Body of pancreas (tissue), 4 donors: ENCODE measurements at regions not wholly inside any gene's neighbourhood (a gene's known extent, or its start where the extent isn't known, plus 50 kb on each side); places are given as distances from the start of the nearest gene placed in this dataset.

Experiments used
- ATAC-seq: fragments of 150-250 bp; one replicate; pipeline ENCODE4 v1.9.1; 2016
- DNase-seq, 4 donors: peaks; one replicate each; pipeline ENCODE4 v3.0.0-alpha.2; 2019
- H3K27ac ChIP-seq, 4 donors: fragments of 200-600 bp; sonication (generic); 1 replicate in 3 of 4; 2 replicates in 1 of 4; pipeline versions ENCODE4 v1.5.1 to v1.6.1; 2016 to 2019; ENCODE audit warnings: mild to moderate bottlenecking in 1 of 4, mixed read lengths in 1 of 4, moderate library complexity in 1 of 4
- H3K27me3 ChIP-seq, 2 donors: fragments of 200-600 bp; sonication (generic); one replicate each; pipeline ENCODE4 v1.6.0; 2016; ENCODE audit warnings: mild to moderate bottlenecking in 1 of 2
- H3K36me3 ChIP-seq, 2 donors: fragments of 200-600 bp; sonication (generic); replicated peaks in 1 of 2; 2 replicates each; pipeline ENCODE4 v1.5.1; 2016; ENCODE audit warnings: low read depth in 2 of 2; ENCODE audit not compliant: insufficient read depth in 1 of 2
- H3K4me1 ChIP-seq: fragments of 200-600 bp; sonication (generic); one replicate; pipeline ENCODE4 v1.6.0; 2016
- H3K4me3 ChIP-seq, 2 donors: fragments of 200-600 bp; sonication (generic); 1 replicate in 1 of 2; 2 replicates in 1 of 2; pipeline ENCODE4 v1.5.1; 2016 to 2019
- H3K9me3 ChIP-seq, 3 donors: fragments of 200-600 bp; sonication (generic); 1 replicate in 2 of 3; 2 replicates in 1 of 3; pipeline ENCODE4 v1.5.1; 2016
- POLR2A ChIP-seq, 3 donors: fragments of 450-650 bp; IDR thresholded peaks; one replicate each; pipeline ENCODE4 v1.6.1; 2016; ENCODE audit warnings: antibody characterized with exemption in 3 of 3, mild to moderate bottlenecking in 2 of 3
- WGBS, 2 donors: methylation state at CpG; one replicate each; pipeline ENCODE4 v1.1.5; 2017; 5-methylcytosine and 5-hydroxymethylcytosine counted together
- intact Hi-C: fragments of 100-400 bp; cut with DNase I; formaldehyde crosslinking; loops from one replicate; pipeline ENCODE4 v1.15.1; 2023
- TF ChIP-seq, protein P1 (sequence below), 7 experiments: fragments of 450-650 bp in 4 of 7; fragments of 200-600 bp in 3 of 7; sonication (generic) in 3 of 7; IDR thresholded peaks; one replicate each; pipeline ENCODE4 v1.5.1; 2016 to 2019; ENCODE audit warnings: antibody characterized with exemption in 7 of 7

GRCh38 chr21:18914570-18914969 is 511.0 kb upstream of the TMPRSS15 start:
- Histone ChIP-seq H3K4me3 (no peak overlapping the region), H3K27ac (no peak overlapping the region), H3K4me1 (no peaks in the 10 kb centered on the region), H3K9me3 (no peaks in the 10 kb centered on the region), H3K36me3 (no peaks in the 10 kb centered on the region), H3K27me3 (no peaks in the 10 kb centered on the region)
- WGBS, 2 donors: 82 to 86% methylated on average over 2 of the region's 2 CpGs
- no peak for DNase-seq
- intact Hi-C loops: no loop called here
- ATAC-seq: no peak
- TF ChIP-seq, protein P1, sequence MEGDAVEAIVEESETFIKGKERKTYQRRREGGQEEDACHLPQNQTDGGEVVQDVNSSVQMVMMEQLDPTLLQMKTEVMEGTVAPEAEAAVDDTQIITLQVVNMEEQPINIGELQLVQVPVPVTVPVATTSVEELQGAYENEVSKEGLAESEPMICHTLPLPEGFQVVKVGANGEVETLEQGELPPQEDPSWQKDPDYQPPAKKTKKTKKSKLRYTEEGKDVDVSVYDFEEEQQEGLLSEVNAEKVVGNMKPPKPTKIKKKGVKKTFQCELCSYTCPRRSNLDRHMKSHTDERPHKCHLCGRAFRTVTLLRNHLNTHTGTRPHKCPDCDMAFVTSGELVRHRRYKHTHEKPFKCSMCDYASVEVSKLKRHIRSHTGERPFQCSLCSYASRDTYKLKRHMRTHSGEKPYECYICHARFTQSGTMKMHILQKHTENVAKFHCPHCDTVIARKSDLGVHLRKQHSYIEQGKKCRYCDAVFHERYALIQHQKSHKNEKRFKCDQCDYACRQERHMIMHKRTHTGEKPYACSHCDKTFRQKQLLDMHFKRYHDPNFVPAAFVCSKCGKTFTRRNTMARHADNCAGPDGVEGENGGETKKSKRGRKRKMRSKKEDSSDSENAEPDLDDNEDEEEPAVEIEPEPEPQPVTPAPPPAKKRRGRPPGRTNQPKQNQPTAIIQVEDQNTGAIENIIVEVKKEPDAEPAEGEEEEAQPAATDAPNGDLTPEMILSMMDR (IDR thresholded peaks at IDR 0.05): no peak
- no peak for TF ChIP-seq POLR2A (IDR thresholded peaks at IDR 0.05)

DNA sequence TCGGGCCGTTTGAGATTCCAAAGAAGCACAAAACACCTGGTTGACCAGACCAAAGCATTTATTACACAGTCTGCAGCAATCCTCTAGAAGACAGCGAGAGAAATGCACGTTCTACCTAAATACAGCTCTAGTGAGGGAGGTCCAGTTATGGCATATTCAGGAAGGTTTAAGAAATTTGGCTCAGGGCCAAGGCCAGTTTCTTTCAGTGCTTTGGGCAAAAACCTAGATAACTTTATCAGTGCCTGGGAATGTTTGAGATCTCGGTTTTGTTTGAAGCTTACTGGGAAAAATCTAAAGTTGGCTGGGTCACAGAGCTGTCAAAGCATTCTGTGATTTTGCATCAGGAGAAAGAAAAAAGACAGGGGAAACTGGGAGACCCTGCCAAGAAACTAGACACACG is 514.0 kb upstream of the TMPRSS15 start:
- Histone ChIP-seq H3K4me3 (no peak overlapping the region), H3K27ac (no peak overlapping the region), H3K27me3 (no peaks in the 10 kb centered on the region), H3K9me3 (no peaks in the 10 kb centered on the region), H3K36me3 (no peaks in the 10 kb centered on the region), H3K4me1 (no peaks in the 10 kb centered on the region)
- intact Hi-C loops: no loop called here
- DNase-seq (peak in 2 of 4 donors; percentile 3 to 13), ATAC-seq (no peak)
- 14 to 23% methylated on average over 6 of the region's 6 CpGs for WGBS, 2 donors
- TF ChIP-seq, protein P1 (IDR thresholded peaks at IDR 0.05): no peak
- TF ChIP-seq POLR2A (IDR thresholded peaks at IDR 0.05): no peak

DNA sequence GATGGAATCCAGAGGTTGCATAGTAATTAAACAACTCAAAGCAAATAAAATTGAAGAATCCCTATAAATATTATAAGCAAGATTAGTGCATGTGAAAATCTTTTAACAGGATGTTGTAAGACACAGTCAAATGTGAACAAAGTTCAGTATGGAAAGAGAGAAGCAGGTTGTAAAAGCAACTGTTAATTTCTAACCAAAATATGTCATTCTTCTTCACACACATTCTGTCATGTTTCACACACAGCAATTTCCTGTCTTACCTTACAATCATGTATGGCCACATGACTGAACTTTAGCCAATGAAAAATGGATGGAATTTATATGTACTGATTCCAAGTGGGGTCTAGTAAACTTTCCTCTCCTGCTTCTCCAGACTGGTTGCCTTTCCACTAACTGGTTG is 527.7 kb upstream of the TMPRSS15 start:
- H3K4me1 ChIP-seq: no peaks in the 10 kb centered on the region
- no peaks in the 10 kb centered on the region for H3K27me3 ChIP-seq
- no peak for ATAC-seq
- no peak for DNase-seq
- no peak for TF ChIP-seq POLR2A (IDR thresholded peaks at IDR 0.05)
- TF ChIP-seq, protein P1 (IDR thresholded peaks at IDR 0.05): no peak
- H3K9me3 ChIP-seq: no peaks in the 10 kb centered on the region
- no peak overlapping the region for H3K4me3 ChIP-seq
- intact Hi-C loops: no loop called here
- no peaks in the 10 kb centered on the region for H3K36me3 ChIP-seq
- no peak overlapping the region for H3K27ac ChIP-seq

DNA sequence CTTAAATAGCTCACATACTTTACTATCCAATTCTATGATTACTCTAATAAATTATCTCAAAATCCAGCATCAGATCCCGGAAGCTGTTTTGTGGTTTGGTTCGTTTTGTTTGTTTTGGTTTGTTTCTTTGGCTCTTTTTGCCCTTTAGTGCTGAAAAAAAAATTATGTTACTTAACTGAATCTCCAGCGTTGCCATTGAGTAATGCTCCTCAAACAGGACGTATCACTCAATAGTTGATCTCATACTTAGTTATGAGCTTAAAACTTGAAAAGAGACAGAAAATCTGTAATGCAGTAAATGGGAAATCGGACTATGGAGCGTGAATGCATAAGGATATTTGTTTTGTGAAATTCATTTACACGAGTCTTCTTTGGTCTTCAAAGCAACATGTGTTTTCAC is 533.8 kb upstream of the TMPRSS15 start:
- no peaks in the 10 kb centered on the region for H3K9me3 ChIP-seq
- no peak overlapping the region for H3K27ac ChIP-seq
- WGBS, 2 donors: 49 to 53% methylated on average over 7 of the region's 7 CpGs
- DNase-seq (no peak), ATAC-seq (no peak)
- TF ChIP-seq, protein P1 (IDR thresholded peaks at IDR 0.05): no peak
- no peak for TF ChIP-seq POLR2A (IDR thresholded peaks at IDR 0.05)
- H3K36me3 ChIP-seq: no peaks in the 10 kb centered on the region
- intact Hi-C loops: no loop called here
- H3K4me1 ChIP-seq: no peaks in the 10 kb centered on the region
- H3K4me3 ChIP-seq: no peak overlapping the region
- no peaks in the 10 kb centered on the region for H3K27me3 ChIP-seq

DNA sequence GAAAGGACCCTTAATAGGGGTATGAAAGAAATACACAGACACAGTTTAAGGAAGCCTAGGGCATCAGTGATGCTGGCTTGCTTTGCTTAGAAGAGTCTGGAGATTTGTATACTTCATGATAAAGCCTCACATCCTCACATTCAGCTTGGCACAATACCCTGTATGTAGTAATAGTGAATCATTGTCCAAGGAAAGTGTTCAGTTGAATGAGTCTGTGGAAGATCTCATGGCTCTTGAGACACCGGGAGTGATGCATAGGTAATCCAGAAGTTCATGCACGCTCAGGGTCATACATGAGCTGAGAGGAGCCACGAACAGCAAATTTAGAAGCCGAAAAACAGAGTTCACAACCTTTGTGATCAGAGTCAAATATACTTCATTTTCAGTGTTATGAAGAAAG is 537.2 kb upstream of the TMPRSS15 start:
- no peaks in the 10 kb centered on the region for H3K36me3 ChIP-seq
- no peak for ATAC-seq
- no peaks in the 10 kb centered on the region for H3K4me1 ChIP-seq
- no peak for DNase-seq
- no peaks in the 10 kb centered on the region for H3K9me3 ChIP-seq
- intact Hi-C loops: no loop called here
- H3K27ac ChIP-seq: no peak overlapping the region
- no peak overlapping the region for H3K4me3 ChIP-seq
- TF ChIP-seq, protein P1 (IDR thresholded peaks at IDR 0.05): no peak
- no peak for TF ChIP-seq POLR2A (IDR thresholded peaks at IDR 0.05)
- H3K27me3 ChIP-seq: no peaks in the 10 kb centered on the region
- 54 to 68% methylated on average over 4 of the region's 4 CpGs for WGBS, 2 donors
